SK-N-SH (cell line): ENCODE measurements at regions not wholly inside any gene's neighbourhood (a gene's known extent, or its start where the extent isn't known, plus 50 kb on each side); places are given as distances from the start of the nearest gene placed in this dataset.
A peak's percentile ranks its signal among the peaks of the same experiment; 100 is the strongest.
"Not testable (repeated sequence)": the region's sequence is repeated elsewhere in the genome, so short reads cannot be mapped to it uniquely, and the experiment has no call there.

Source experiments
- CTCF ChIA-PET: fragments of 300-600, 350-600 bp; formaldehyde crosslinking; extraction: SDS; loops from one replicate; lab custom pipeline; 2021; lab: Yijun Ruan, JAX
- POLR2A ChIA-PET: fragments of 350-600 bp; sonication (Branson Sonifier 250); formaldehyde crosslinking; extraction: SDS; loops from one replicate; lab custom pipeline; 2020; ENCODE audit warnings: antibody characterized with exemption, inconsistent platforms; lab: Yijun Ruan, JAX
- DNase-seq: peaks from one replicate; pipeline ENCODE4 v3.0.0; 2012
- H2AFZ ChIP-seq: fragments of 200-600 bp; sonication (generic); 2 replicates; pipeline ENCODE4 v1.8.1; 2016; ENCODE audit warnings: antibody characterized with exemption, mild to moderate bottlenecking, low read depth
- H3F3A ChIP-seq: fragments of 200-600 bp; sonication (generic); replicated peaks from 2 replicates; pipeline ENCODE3; 2016; ENCODE audit warnings: antibody characterized with exemption, mild to moderate bottlenecking; ENCODE audit not compliant: insufficient read depth
- H3K27ac ChIP-seq, 2 experiments: fragments of 200-500 bp in 1 of 2; fragments of 200-600 bp in 1 of 2; sonication (Bioruptor generic) in 1 of 2; sonication (generic), shearing (Covaris generic) in 1 of 2; 2 replicates each; pipeline versions ENCODE4 v1.5.1 to v1.6.1; 2014 to 2016; ENCODE audit warnings: low read depth in 2 of 2, inconsistent platforms in 1 of 2, low read length in 1 of 2, mild to moderate bottlenecking in 1 of 2, mixed read lengths in 1 of 2
- H3K27me3 ChIP-seq: fragments of 200-600 bp; sonication (generic), shearing (Covaris generic); 2 replicates; pipeline ENCODE4 v1.6.1; 2016; ENCODE audit warnings: mixed run types; ENCODE audit not compliant: insufficient read depth
- H3K36me3 ChIP-seq, 2 experiments: fragments of 200-500 bp in 1 of 2; fragments of 200-600 bp in 1 of 2; sonication (Bioruptor generic) in 1 of 2; sonication (generic) in 1 of 2; replicated peaks in 1 of 2; 2 replicates each; pipeline versions ENCODE3 to v1.5.1; 2014 to 2016; ENCODE audit warnings: low read length in 1 of 2, mild to moderate bottlenecking in 1 of 2; ENCODE audit not compliant: insufficient read depth in 2 of 2, control insufficient read depth in 1 of 2
- H3K4me1 ChIP-seq, 2 experiments: fragments of 200-500 bp in 1 of 2; fragments of 200-600 bp in 1 of 2; sonication (Bioruptor generic) in 1 of 2; sonication (generic), shearing (Covaris generic) in 1 of 2; 2 replicates each; pipeline versions ENCODE4 v1.5.1 to v1.6.1; 2014 to 2016; ENCODE audit warnings: low read depth in 1 of 2, low read length in 1 of 2, mixed run types in 1 of 2; ENCODE audit not compliant: insufficient read depth in 2 of 2, control insufficient read depth in 1 of 2
- H3K4me2 ChIP-seq: fragments of 200-600 bp; sonication (generic), shearing (Covaris generic); 2 replicates; pipeline ENCODE4 v1.6.1; 2017; ENCODE audit warnings: mixed run types
- H3K4me3 ChIP-seq, 2 experiments: fragments of 200-500 bp in 1 of 2; fragments of 200-600 bp in 1 of 2; sonication (Bioruptor generic) in 1 of 2; sonication (generic), shearing (Covaris generic) in 1 of 2; 2 replicates each; pipeline versions ENCODE4 v1.5.1 to v1.8.1; 2014 to 2016; ENCODE audit warnings: low read depth in 2 of 2, inconsistent platforms in 1 of 2, low read length in 1 of 2, mild to moderate bottlenecking in 1 of 2, mixed read lengths in 1 of 2, moderate library complexity in 1 of 2
- H3K79me2 ChIP-seq: fragments of 200-600 bp; sonication (generic); 2 replicates; pipeline ENCODE4 v1.8.1; 2017; ENCODE audit warnings: mild to moderate bottlenecking; ENCODE audit not compliant: insufficient read depth
- H3K9ac ChIP-seq: fragments of 200-600 bp; sonication (generic); 2 replicates; pipeline ENCODE4 v1.6.1; 2017; ENCODE audit warnings: mixed run types
- H3K9me2 ChIP-seq: fragments of 200-600 bp; sonication (generic); 2 replicates; pipeline ENCODE4 v1.6.1; 2017; ENCODE audit warnings: mixed run types
- H3K9me3 ChIP-seq: fragments of 200-600 bp; sonication (generic); 2 replicates; pipeline ENCODE4 v1.6.1; 2017; ENCODE audit warnings: mixed run types, mild to moderate bottlenecking, moderate library complexity
- H4K20me1 ChIP-seq: fragments of 200-600 bp; sonication (generic); 2 replicates; pipeline ENCODE4 v1.6.1; 2017; ENCODE audit warnings: mild to moderate bottlenecking, mixed run types; ENCODE audit not compliant: insufficient read depth
- ELF1 ChIP-seq: IDR thresholded peaks from 2 replicates; pipeline ENCODE4 v1.4.0; 2012
- EP300 ChIP-seq, 2 experiments: IDR thresholded peaks; 2 replicates each; pipeline versions ENCODE4 v1.4.0 to v1.6.1; 2012; ENCODE audit warnings: borderline replicate concordance in 1 of 2, low read depth in 1 of 2, low read length in 1 of 2
- FOSL2 ChIP-seq: IDR thresholded peaks from 2 replicates; pipeline ENCODE4 v1.4.0; 2012; ENCODE audit warnings: low read depth, mild to moderate bottlenecking, moderate library complexity, borderline replicate concordance
- JUND ChIP-seq: IDR thresholded peaks from 2 replicates; pipeline ENCODE4 v1.4.0; 2012
- NFIC ChIP-seq: IDR thresholded peaks from 2 replicates; pipeline ENCODE4 v1.4.0; 2012; ENCODE audit warnings: borderline replicate concordance
- POLR2AphosphoS5 ChIP-seq: IDR thresholded peaks from 2 replicates; pipeline ENCODE4 v1.6.1; 2012; ENCODE audit warnings: low read depth, low read length
- RAD21 ChIP-seq: IDR thresholded peaks from 2 replicates; pipeline ENCODE4 v1.6.1; 2012; ENCODE audit warnings: mild to moderate bottlenecking, low read length
- RCOR1 ChIP-seq: fragments of 150-350 bp; IDR thresholded peaks from 2 replicates; pipeline ENCODE4 v1.6.1; 2017; ENCODE audit warnings: antibody characterized with exemption, low read length
- TCF12 ChIP-seq: IDR thresholded peaks from 2 replicates; pipeline ENCODE4 v1.4.0; 2012
- TEAD4 ChIP-seq: IDR thresholded peaks from 2 replicates; pipeline ENCODE4 v1.4.0; 2012; ENCODE audit warnings: mild to moderate bottlenecking, borderline replicate concordance; ENCODE audit not compliant: insufficient read depth
- WGBS: methylation state at CpG from one replicate; pipeline ENCODE4 v1.1.6; 2017; ENCODE audit warnings: low lambda C conversion rate; 5-methylcytosine and 5-hydroxymethylcytosine counted together
- TF ChIP-seq, protein P1 (sequence below): fragments of 150-350 bp; IDR thresholded peaks from 2 replicates; pipeline ENCODE4 v1.6.1; 2017; ENCODE audit warnings: antibody characterized with exemption, low read length, low read depth, borderline replicate concordance
- TF ChIP-seq, protein P2 (sequence below): IDR thresholded peaks from 2 replicates; pipeline ENCODE4; 2012
- TF ChIP-seq, protein P3 (sequence below): fragments of 200-600 bp; sonication (generic); IDR thresholded peaks from 2 replicates; pipeline ENCODE4 v1.6.1; 2017; ENCODE audit warnings: antibody characterized with exemption, mild to moderate bottlenecking, moderate library complexity

- H3K36me3 ChIP-seq, CTCF ChIA-PET, H3K9me3 ChIP-seq, H3K79me2 ChIP-seq, DNase-seq, H2AFZ ChIP-seq, H3K9ac ChIP-seq, H3K27me3 ChIP-seq, H3K4me3 ChIP-seq, H3K4me2 ChIP-seq, H3K4me1 ChIP-seq, POLR2A ChIA-PET, H3K9me2 ChIP-seq, H4K20me1 ChIP-seq: not testable (repeated sequence)
- H3K27ac ChIP-seq, result peak overlapping the region in 1 of 2 experiments; percentile 80; a peak in 2 of 4 replicates
- peaks cover 24% of the 10 kb centered on the region for H3F3A ChIP-seq
- 48% methylated on average over 1 of the region's 1 CpG for WGBS
These were observed 96.1 kb downstream of the POSTN start for GRCh38 chr13:37502303-37502993.

- Histone ChIP-seq H3K36me3 (no peaks in the 10 kb centered on the region), H3K9me3 (no peaks in the 10 kb centered on the region), H3K9ac (peak overlapping the region; percentile 14; the same call in 1 of the 2 replicates), H3K27ac (peak overlapping the region; percentile 34 to 80; a peak in 3 of 4 replicates), H4K20me1 (no peaks in the 10 kb centered on the region), H3F3A (peaks cover 24% of the 10 kb centered on the region), H3K4me3 (no peak overlapping the region), H3K79me2 (no peaks in the 10 kb centered on the region), H3K4me1 (no peaks in the 10 kb centered on the region), H3K9me2 (no peaks in the 10 kb centered on the region), H3K27me3 (no peaks in the 10 kb centered on the region), H3K4me2 (no peak overlapping the region), H2AFZ (no peak overlapping the region; the same call in 1 of the 2 replicates)
- TF ChIP-seq TCF12 (peak; percentile 58), JUND (peak; percentile 66), NFIC (peak; percentile 36; the same call in 1 of the 2 replicates), POLR2AphosphoS5 (no peak), FOSL2 (peak; percentile 34; the same call in 1 of the 2 replicates), TEAD4 (peak; percentile 67; the same call in 1 of the 2 replicates), RAD21 (no peak), EP300 (IDR thresholded peaks at IDR 0.05; ENCODE audit: borderline replicate concordance in 1 of 2, low read depth in 1 of 2, low read length in 1 of 2) (peak in 1 of 2 experiments; percentile 89; a peak in 2 of 4 replicates), ELF1 (no peak), RCOR1 (no peak)
- TF ChIP-seq, protein P1, sequence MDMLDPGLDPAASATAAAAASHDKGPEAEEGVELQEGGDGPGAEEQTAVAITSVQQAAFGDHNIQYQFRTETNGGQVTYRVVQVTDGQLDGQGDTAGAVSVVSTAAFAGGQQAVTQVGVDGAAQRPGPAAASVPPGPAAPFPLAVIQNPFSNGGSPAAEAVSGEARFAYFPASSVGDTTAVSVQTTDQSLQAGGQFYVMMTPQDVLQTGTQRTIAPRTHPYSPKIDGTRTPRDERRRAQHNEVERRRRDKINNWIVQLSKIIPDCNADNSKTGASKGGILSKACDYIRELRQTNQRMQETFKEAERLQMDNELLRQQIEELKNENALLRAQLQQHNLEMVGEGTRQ, result no peak
- TF ChIP-seq, protein P2, sequence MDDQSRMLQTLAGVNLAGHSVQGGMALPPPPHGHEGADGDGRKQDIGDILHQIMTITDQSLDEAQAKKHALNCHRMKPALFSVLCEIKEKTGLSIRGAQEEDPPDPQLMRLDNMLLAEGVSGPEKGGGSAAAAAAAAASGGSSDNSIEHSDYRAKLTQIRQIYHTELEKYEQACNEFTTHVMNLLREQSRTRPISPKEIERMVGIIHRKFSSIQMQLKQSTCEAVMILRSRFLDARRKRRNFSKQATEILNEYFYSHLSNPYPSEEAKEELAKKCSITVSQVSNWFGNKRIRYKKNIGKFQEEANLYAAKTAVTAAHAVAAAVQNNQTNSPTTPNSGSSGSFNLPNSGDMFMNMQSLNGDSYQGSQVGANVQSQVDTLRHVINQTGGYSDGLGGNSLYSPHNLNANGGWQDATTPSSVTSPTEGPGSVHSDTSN, result peak; percentile 50; the same call in 1 of the 2 replicates
- TF ChIP-seq, protein P3, sequence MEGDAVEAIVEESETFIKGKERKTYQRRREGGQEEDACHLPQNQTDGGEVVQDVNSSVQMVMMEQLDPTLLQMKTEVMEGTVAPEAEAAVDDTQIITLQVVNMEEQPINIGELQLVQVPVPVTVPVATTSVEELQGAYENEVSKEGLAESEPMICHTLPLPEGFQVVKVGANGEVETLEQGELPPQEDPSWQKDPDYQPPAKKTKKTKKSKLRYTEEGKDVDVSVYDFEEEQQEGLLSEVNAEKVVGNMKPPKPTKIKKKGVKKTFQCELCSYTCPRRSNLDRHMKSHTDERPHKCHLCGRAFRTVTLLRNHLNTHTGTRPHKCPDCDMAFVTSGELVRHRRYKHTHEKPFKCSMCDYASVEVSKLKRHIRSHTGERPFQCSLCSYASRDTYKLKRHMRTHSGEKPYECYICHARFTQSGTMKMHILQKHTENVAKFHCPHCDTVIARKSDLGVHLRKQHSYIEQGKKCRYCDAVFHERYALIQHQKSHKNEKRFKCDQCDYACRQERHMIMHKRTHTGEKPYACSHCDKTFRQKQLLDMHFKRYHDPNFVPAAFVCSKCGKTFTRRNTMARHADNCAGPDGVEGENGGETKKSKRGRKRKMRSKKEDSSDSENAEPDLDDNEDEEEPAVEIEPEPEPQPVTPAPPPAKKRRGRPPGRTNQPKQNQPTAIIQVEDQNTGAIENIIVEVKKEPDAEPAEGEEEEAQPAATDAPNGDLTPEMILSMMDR, result no peak
- ChIA-PET POLR2A (no interaction called here), CTCF (interaction anchor here (0.6 kb wide), 2 partner anchors 765 to 1841 kb away, joined by 3 read pairs; no protein-coding TSS in a partner anchor)
- 11% methylated on average over 2 of the region's 2 CpGs for WGBS
- DNase-seq, result no peak
These were observed 97.4 kb downstream of the POSTN start for GRCh38 chr13:37501187-37501586.
